ENCODE measurements at regions not wholly inside any gene's neighbourhood (a gene's known extent, or its start where the extent isn't known, plus 50 kb on each side); places are given as distances from the start of the nearest gene placed in this dataset.
"Not testable (repeated sequence)": the region's sequence is repeated elsewhere in the genome, so short reads cannot be mapped to it uniquely, and the experiment has no call there.

DNA sequence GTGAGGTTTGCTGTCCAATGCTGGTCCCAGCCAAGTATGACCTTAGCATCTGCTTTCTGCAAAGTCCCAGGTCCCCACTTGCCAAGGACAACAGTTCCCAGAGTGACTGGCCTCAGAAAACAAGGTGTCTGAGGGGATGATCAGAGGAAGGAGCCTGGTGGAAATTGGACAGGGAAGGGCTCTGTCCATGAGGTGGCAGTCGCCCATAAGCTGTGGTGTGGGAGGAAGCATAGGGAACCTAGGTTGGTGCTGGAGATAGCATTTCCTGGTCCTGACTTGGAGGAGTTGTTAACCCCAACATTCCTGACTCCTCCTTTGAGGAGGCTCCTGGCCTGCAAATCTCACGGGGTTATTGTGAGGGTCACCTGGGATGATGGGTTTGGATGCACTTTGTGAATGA, 77.8 kb downstream of the LIMS4 start:
- ATAC-seq, result peak; percentile 89

GRCh38 chr2:110392366-110392765, 80.2 kb downstream of the LIMS4 start:
- ATAC-seq, result not testable (repeated sequence)

DNA sequence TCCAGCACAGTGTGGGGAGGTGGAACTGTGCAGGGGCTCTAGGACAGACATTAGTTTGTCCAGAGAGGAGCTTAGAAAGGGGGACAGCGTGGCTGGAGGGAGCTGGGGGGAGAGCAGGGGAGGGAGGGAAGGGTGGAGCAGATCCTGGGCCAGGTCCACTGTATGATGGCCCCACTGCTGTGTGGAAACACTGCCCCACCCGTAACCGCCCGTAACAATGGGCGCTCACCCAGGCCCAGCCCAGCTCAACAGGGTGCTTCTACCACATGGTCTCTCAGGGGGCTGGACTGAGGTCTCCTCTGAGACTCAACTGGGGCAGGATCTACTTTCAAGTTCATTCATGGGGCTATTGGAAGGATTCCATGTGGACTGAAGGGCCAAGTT, 81.6 kb downstream of the LIMS4 start:
- not testable (repeated sequence) for ATAC-seq

- peak; percentile 63 for ATAC-seq
These were observed 82.1 kb downstream of the LIMS4 start for GRCh38 chr2:110390351-110391034.

GRCh38 chr2:110387044-110387443, 85.6 kb downstream of the LIMS4 start:
- not testable (repeated sequence) for ATAC-seq

- not testable (repeated sequence) for ATAC-seq
These were observed 86.1 kb downstream of the LIMS4 start for GRCh38 chr2:110386546-110386945.

- ATAC-seq, result not testable (repeated sequence)
These were observed 87.9 kb downstream of the LIMS4 start for GRCh38 chr2:110384736-110385119.

DNA sequence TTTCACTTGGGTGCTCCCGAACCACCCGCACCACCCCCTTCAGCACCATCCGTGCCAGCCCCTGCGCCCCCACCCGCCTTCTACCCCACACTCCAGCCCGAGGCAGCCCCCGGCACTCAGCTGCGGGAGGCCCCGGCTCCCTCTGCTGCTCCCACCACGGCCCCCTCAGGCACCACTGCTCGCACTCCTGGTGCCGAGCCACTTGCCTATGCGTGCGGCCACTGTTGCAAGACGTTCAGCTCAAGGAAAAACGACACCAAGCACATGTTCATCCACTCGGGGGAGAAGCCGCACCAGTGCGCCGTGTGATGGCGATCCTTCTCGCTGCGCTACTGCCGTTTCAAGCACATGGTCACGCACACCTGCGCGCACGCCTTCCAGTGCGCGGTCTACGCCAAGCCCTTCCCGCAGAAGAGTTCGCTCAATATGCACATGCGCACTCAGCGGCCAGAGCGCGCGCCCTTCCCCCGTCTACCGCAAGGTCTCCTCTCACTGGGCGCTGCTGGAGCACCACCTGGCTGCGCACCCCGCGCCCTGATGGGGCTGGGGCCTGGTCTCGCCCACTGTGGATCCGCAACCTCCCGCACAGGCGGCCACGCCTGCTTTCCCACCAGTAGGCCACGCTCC, 88.4 kb downstream of the LIMS4 start:
- peak; percentile 26 for ATAC-seq

DNA sequence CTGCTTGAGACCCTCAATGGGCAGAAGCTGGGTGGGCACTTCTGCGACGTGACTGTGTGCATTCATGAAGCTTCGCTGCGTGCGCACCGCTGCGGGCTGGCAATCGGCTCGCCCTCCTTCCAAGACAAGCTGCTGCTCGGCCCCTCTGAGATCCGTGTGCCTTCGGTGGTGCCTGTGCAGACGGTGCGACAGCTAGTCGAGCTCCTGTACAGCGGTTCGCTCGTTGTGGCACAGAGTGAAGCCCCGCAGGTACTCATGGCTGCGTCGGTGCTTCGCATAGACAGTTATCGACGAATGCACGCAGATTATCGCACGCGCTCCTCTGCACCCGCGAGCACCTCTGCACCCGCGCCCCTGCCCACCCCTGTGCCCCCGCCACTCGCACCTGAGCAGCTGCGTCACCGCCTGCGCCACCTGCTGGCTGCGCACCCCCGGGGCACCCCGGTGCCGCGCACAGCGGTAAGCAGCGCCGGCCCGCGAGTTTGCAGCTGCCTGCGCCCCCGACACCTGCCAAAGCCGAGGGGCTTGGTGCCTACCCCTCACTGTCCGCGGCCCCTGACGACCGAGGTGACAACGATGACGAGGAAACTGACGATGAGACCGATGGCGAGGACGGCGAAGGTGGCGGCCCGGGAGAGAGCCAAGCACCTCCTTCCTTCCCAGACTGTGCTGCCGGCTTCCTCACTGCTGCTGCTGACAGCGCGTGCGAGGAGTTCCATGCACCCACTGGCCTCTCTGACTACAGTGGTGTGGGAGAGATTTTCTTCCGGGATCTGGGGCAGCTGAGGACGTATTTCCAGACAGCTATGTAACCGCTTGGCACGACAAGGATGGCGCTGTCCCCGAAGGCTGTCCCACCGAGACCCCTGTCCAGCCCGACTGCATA, 89.2 kb downstream of the LIMS4 start:
- peak; percentile 95 for ATAC-seq

GRCh38 chr2:110373519-110373918, 99.1 kb downstream of the LIMS4 start:
- not testable (repeated sequence) for ATAC-seq

DNA sequence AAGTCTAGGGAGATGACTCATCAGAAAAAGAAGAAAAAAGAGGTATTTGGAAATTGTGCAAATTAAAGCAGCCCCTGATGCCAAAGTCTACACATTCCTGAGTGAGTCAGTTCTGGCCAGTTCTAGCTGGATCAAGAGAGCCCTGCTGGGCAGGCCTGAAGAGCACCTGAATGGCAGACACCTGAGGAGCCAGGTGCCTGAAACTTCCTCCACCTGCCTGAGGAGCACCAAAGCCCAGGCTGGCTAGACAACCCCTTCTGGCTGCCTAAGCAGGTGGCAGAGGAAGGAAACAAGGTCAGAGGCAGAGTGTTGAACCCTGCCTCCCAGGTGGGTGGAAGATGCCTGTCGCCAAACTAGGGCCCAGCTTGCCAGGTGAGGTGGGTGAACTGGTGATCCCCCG, 101.0 kb downstream of the LIMS4 start:
- ATAC-seq, result not testable (repeated sequence)

DNA sequence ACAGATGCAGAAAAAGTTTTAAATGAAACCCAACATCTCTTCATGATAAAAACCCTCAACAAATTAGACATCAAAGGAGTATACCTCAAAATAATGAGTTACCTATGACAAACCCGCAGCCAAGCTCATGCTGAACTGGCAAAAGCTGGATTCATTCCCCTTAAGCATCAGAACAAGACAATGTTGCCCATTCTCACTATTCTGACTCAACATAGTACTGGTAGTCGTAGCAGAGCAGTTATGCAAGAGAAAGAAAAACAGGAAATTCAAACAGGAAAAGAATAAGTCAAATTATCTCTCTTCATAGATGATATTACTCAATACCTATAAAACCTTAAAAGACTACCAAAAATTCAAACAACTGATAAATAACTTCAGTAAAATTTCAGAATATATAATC, 115.0 kb downstream of the LIMS4 start:
- not testable (repeated sequence) for ATAC-seq

DNA sequence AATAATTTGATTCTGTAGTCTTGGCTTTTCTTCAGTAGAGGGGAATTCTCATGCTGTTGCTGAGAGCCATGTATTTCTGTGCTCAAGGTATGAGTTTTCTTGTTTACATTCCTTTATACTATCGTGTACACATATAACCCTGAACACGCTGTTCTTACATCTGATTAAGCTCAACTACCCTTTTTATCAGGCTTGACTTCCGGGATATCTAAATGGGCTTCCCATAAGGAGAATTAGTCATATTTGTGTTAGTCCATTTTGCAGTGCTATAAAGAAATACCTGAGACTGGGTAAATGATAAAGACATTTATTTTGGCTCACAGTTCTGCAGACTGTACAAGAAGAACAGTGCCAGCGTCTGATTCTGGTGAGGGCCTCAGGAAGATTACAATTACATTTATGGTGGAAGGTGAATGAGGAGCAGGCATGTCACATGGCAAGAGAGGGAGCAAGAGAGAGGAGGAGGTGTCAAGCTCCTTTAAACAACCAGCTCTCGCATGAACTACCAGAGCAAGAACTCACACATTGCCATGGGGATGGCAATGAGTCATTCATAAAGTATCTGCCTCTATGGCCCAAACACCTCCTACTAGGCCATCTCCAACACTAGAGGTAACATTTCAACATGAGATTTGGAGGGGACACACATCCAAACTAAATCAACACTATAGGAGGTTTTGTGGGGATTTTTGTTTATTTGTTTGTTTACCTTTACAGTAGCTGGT, 118.2 kb downstream of the LIMS4 start:
- peak; percentile 88 for ATAC-seq

- not testable (repeated sequence) for ATAC-seq
These were observed 121.9 kb downstream of the LIMS4 start for GRCh38 chr2:110350718-110351117.

DNA sequence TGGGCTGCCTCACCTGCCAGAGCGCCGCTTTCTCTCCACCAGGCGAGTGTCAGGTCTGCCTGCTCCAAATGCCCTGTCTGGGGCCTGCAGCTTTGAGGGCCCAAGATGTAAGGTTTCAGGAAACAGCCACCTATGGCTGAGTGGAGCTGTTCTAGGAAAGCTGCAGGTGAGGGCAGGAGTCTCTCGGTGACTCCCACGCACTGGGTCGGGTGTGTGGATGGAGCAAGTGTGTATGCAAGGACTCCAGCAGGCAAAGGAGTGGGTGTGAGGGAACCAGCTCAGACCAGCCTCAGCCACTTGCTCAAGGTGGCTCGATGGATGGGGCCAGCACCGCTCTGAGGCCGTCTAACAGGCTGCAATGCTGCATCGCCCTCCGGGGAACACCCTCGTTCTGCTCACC, 123.7 kb downstream of the LIMS4 start:
- ATAC-seq, result not testable (repeated sequence)

DNA sequence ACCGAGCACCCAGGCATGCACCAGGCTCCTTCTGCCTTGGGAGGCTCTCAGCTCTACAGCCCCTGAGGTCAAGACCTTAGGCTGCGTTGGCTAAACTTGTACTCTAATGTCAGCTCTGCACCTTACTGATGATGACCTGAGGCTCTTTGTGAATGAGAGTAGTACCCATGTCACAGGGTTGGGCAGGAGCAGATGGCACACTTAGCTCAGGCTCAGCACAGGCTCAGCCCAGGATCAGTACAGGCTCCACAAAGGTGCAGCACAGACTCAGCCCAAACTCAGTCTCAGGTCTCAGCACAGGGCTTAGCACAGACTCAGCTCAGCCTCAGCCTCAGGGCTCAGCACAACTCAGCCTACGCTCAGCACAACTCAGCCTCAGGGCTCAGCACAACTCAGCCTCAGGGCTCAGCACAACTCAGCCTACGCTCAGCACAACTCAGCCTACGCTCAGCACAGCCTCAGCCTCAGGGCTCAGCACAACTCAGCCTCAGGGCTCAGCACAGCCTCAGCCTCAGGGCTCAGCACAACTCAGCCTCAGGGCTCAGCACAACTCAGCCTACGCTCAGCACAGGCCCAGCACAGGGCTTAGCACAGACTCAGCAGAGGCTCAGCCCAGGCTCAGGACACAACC, 128.1 kb downstream of the LIMS4 start:
- ATAC-seq, result not testable (repeated sequence)

DNA sequence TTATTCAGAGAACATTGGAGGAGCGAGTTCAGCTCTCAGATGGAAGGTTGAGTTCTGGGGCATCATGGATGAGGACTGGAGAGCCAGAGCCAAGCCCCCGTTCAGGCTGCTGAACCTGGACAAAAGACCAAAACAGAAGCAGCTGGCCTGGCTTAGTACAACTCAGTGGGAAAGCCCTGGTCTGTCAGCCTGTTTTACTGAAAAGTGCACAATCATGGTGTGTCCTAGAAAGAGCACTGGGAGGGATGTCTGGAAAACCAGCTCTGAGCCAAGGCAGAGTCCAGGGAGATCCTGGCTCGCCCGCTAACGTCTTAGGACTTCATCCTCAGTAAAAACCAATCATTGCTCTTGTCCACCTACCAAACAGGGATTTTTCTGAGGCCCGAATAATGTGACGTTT, 129.7 kb upstream of the MTLN start:
- ATAC-seq, result not testable (repeated sequence)

- ATAC-seq, result peak; percentile 40; the same call in 2 of the 3 replicates
These were observed 126.8 kb upstream of the MTLN start for GRCh38 chr2:110339126-110339525.

GRCh38 chr2:110338277-110339003, 126.1 kb upstream of the MTLN start:
- ATAC-seq, result peak; percentile 8; the same call in 1 of the 3 replicates

- not testable (repeated sequence) for ATAC-seq
These were observed 123.7 kb upstream of the MTLN start for GRCh38 chr2:110336071-110336470.

GRCh38 chr2:110335415-110336049, 123.2 kb upstream of the MTLN start:
- not testable (repeated sequence) for ATAC-seq
